NB4 (cell line): ENCODE measurements at regions not wholly inside any gene's neighbourhood (a gene's known extent, or its start where the extent isn't known, plus 50 kb on each side); places are given as distances from the start of the nearest gene placed in this dataset.

Experiments used
- CTCF ChIP-seq: IDR thresholded peaks from one replicate; pipeline ENCODE4 v1.5.1; 2012; ENCODE audit warnings: low read depth, low read length
- MAX ChIP-seq: IDR thresholded peaks from 2 replicates; pipeline ENCODE4 v1.6.1; 2011; ENCODE audit warnings: low read depth, low read length
- MYC ChIP-seq: IDR thresholded peaks from 2 replicates; pipeline ENCODE4 v1.6.1; 2011; ENCODE audit warnings: low read depth, low read length
- POLR2A ChIP-seq: IDR thresholded peaks from 2 replicates; pipeline ENCODE4 v1.6.1; 2011; ENCODE audit warnings: mild to moderate bottlenecking; ENCODE audit not compliant: insufficient read length; ENCODE audit errors: extremely low read depth

GRCh38 chr12:108441549-108441948 is 73.5 kb upstream of the FICD start:
- no peak for TF ChIP-seq POLR2A
- no peak for TF ChIP-seq CTCF
- no peak for TF ChIP-seq MAX
- no peak for TF ChIP-seq MYC
